DND-41 (cell line): ENCODE measurements at regions not wholly inside any gene's neighbourhood (a gene's known extent, or its start where the extent isn't known, plus 50 kb on each side); places are given as distances from the start of the nearest gene placed in this dataset.
"Not testable (repeated sequence)": the region's sequence is repeated elsewhere in the genome, so short reads cannot be mapped to it uniquely, and the experiment has no call there.

Experiments
- ATAC-seq: fragments of 200-7000 bp; cut with Tn5 transposase; 3 replicates; pipeline ENCODE4 v1.9.1; 2021; ENCODE audit warnings: low read depth; ENCODE audit not compliant: insufficient read depth
- DNase-seq: peaks from one replicate; pipeline ENCODE4 v3.0.0-alpha.2; 2020
- H2AFZ ChIP-seq: 2 replicates; pipeline ENCODE4 v1.6.0; 2012; ENCODE audit warnings: low read depth, low read length
- H3K27ac ChIP-seq: 2 replicates; pipeline ENCODE4 v1.5.1; 2012; ENCODE audit warnings: low read length, inconsistent platforms
- H3K27me3 ChIP-seq: fragments of 200-600 bp; sonication (generic); 2 replicates; pipeline ENCODE4 v1.6.0; 2012; ENCODE audit warnings: low read length, mild to moderate bottlenecking, inconsistent platforms; ENCODE audit not compliant: insufficient read depth, poor library complexity
- H3K36me3 ChIP-seq: 2 replicates; pipeline ENCODE4 v1.5.1; 2012; ENCODE audit warnings: low read length, inconsistent platforms; ENCODE audit not compliant: insufficient read depth
- H3K4me1 ChIP-seq: 2 replicates; pipeline ENCODE4 v1.5.1; 2012; ENCODE audit warnings: mild to moderate bottlenecking, low read length; ENCODE audit not compliant: insufficient read depth
- H3K4me2 ChIP-seq: 2 replicates; pipeline ENCODE4 v1.6.0; 2012; ENCODE audit warnings: mild to moderate bottlenecking, moderate library complexity, low read length, inconsistent platforms; ENCODE audit not compliant: insufficient read depth
- H3K4me3 ChIP-seq, 2 experiments: fragments of 200-600 bp in 1 of 2; shearing (Covaris generic) in 1 of 2; 2 replicates each; pipeline ENCODE4 v1.5.1; 2012 to 2016; ENCODE audit warnings: inconsistent platforms in 2 of 2, low read length in 2 of 2, mild to moderate bottlenecking in 2 of 2, low read depth in 1 of 2, moderate library complexity in 1 of 2
- H3K79me2 ChIP-seq: 2 replicates; pipeline ENCODE4 v1.6.0; 2012; ENCODE audit warnings: low read length, inconsistent platforms; ENCODE audit not compliant: insufficient read depth
- H3K9ac ChIP-seq: 2 replicates; pipeline ENCODE4 v1.6.0; 2012; ENCODE audit warnings: low read depth, mild to moderate bottlenecking, inconsistent platforms, low read length, moderate library complexity
- H3K9me3 ChIP-seq: 2 replicates; pipeline ENCODE4 v1.5.1; 2012; ENCODE audit warnings: low read length, moderate library complexity, mild to moderate bottlenecking, inconsistent platforms; ENCODE audit not compliant: insufficient read depth, severe bottlenecking
- H4K20me1 ChIP-seq: 2 replicates; pipeline ENCODE4 v1.6.0; 2012; ENCODE audit warnings: low read length; ENCODE audit not compliant: insufficient read depth
- CTCF ChIP-seq: IDR thresholded peaks from 2 replicates; pipeline ENCODE4 v1.5.1; 2012; ENCODE audit warnings: borderline replicate concordance, low read length, moderate library complexity, mild to moderate bottlenecking; ENCODE audit not compliant: poor library complexity, severe bottlenecking; ENCODE audit errors: extremely low read depth
- EZH2 ChIP-seq: IDR thresholded peaks from 3 replicates; pipeline ENCODE4 v1.6.1; 2012; ENCODE audit warnings: borderline replicate concordance, low read depth, mild to moderate bottlenecking, moderate library complexity, low read length, inconsistent platforms; ENCODE audit not compliant: severe bottlenecking

- ATAC-seq (no peak), DNase-seq (no peak)
- H4K20me1 ChIP-seq = no peaks in the 10 kb centered on the region
- no peak overlapping the region for H3K4me2 ChIP-seq
- H3K4me1 ChIP-seq = no peaks in the 10 kb centered on the region
- no peaks in the 10 kb centered on the region for H3K36me3 ChIP-seq
- no peak overlapping the region for H3K4me3 ChIP-seq
- TF ChIP-seq EZH2 (no peak), CTCF (no peak)
- H3K9me3 ChIP-seq = no peaks in the 10 kb centered on the region
- no peak overlapping the region for H2AFZ ChIP-seq
- H3K79me2 ChIP-seq = no peaks in the 10 kb centered on the region
- no peak overlapping the region for H3K27ac ChIP-seq
- H3K9ac ChIP-seq = no peak overlapping the region
- no peaks in the 10 kb centered on the region for H3K27me3 ChIP-seq
Observed at GRCh38 chr13:37158481-37158880, 53.0 kb upstream of the CSNK1A1L start.

GRCh38 chr13:37155613-37156097, 50.2 kb upstream of the CSNK1A1L start:
- DNase-seq, H3K27ac ChIP-seq, H3K9me3 ChIP-seq, H3K4me2 ChIP-seq, H2AFZ ChIP-seq, H3K4me1 ChIP-seq, ATAC-seq, H3K79me2 ChIP-seq, H3K4me3 ChIP-seq, H4K20me1 ChIP-seq, H3K36me3 ChIP-seq, H3K27me3 ChIP-seq, H3K9ac ChIP-seq: not testable (repeated sequence)
